ENCODE measurements at regions not wholly inside any gene's neighbourhood (a gene's known extent, or its start where the extent isn't known, plus 50 kb on each side); places are given as distances from the start of the nearest gene placed in this dataset.

GRCh38 chr2:175580652-175581051, 399.1 kb upstream of the ATP5MC3 start:
- Histone ChIP-seq H3K4ac (replicated peaks; ENCODE audit: insufficient read length, low read depth, low read length) (no peak overlapping the region), H4K20me1 (replicated peaks in 1 of 2; ENCODE audit: control insufficient read depth in 1 of 2, insufficient read depth in 2 of 2, low read length in 2 of 2) (no peaks in the 10 kb centered on the region), H4K5ac (ENCODE audit: insufficient read length, low read depth, low read length) (no peak overlapping the region), H3K4me2 (ENCODE audit: insufficient read depth in 1 of 2, low read depth in 2 of 2, low read length in 2 of 2) (no peak overlapping the region), H3K23ac (ENCODE audit: insufficient read length) (no peak overlapping the region), H3K4me3 (ENCODE audit: extremely low read depth in 1 of 4, insufficient read depth in 2 of 4, low read depth in 3 of 4, low read length in 4 of 4) (no peak overlapping the region), H3K79me1 (ENCODE audit: low read depth, low read length) (no peaks in the 10 kb centered on the region), H2BK120ac (replicated peaks; ENCODE audit: low read depth, low read length) (no peak overlapping the region), H3K56ac (replicated peaks; ENCODE audit: insufficient read length, low read depth, low read length) (no peak overlapping the region), H3K27ac (ENCODE audit: low read depth, low read length) (no peak overlapping the region), H3K79me2 (ENCODE audit: control insufficient read depth in 1 of 2, insufficient read depth in 2 of 2, low read length in 2 of 2) (no peaks in the 10 kb centered on the region), H3K27me3 (replicated peaks in 1 of 4; ENCODE audit: control insufficient read depth in 3 of 4, extremely low read depth in 1 of 4, insufficient read depth in 3 of 4, low read length in 3 of 4) (no peaks in the 10 kb centered on the region), H3K14ac (ENCODE audit: insufficient read length) (no peak overlapping the region), H2BK5ac (ENCODE audit: low read depth, low read length) (no peak overlapping the region), H3K9ac (replicated peaks in 1 of 4; ENCODE audit: extremely low read depth in 1 of 4, low read depth in 3 of 4, low read length in 3 of 4) (no peak overlapping the region), H3K18ac (ENCODE audit: extremely low read depth, low read length) (no peak overlapping the region), H2BK15ac (ENCODE audit: low read length) (no peak overlapping the region), H2BK20ac (ENCODE audit: low read length) (no peak overlapping the region), H2BK12ac (ENCODE audit: low read depth, low read length) (no peak overlapping the region), H4K8ac (ENCODE audit: extremely low read depth, insufficient read depth, low read length) (no peak overlapping the region), H3K4me1 (replicated peaks in 1 of 4; ENCODE audit: control insufficient read depth in 3 of 4, insufficient read depth in 4 of 4, low read length in 3 of 4) (no peaks in the 10 kb centered on the region), H3K23me2 (ENCODE audit: low read depth, low read length) (no peaks in the 10 kb centered on the region), H2AFZ (ENCODE audit: low read length) (0 out of 2 replicates have a peak overlapping the region, but pooled peaks have one; percentile 40), H3K36me3 (ENCODE audit: control insufficient read depth in 2 of 4, insufficient read depth in 4 of 4, low read length in 3 of 4) (no peaks in the 10 kb centered on the region), H2AK5ac (ENCODE audit: low read depth, low read length) (no peak overlapping the region), H3K9me3 (ENCODE audit: insufficient read depth in 2 of 2, low read depth in 1 of 2, low read length in 1 of 2) (no peaks in the 10 kb centered on the region), H4K91ac (replicated peaks; ENCODE audit: insufficient read length, low read length) (no peak overlapping the region)
- TF ChIP-seq KDM1A (IDR thresholded peaks at IDR 0.05; ENCODE audit: borderline replicate concordance, low read length) (no peak), RFX5 (IDR thresholded peaks at IDR 0.05; ENCODE audit: borderline replicate concordance, low read depth, low read length) (no peak), POLR2AphosphoS5 (IDR thresholded peaks at IDR 0.05; ENCODE audit: low read depth, low read length) (no peak), PHF8 (conservative IDR thresholded peaks at IDR 0.05; ENCODE audit: low read depth, low read length) (no peak), FOSL1 (IDR thresholded peaks at IDR 0.05; ENCODE audit: insufficient read depth, low read depth, low read length) (no peak), TEAD4 (IDR thresholded peaks at IDR 0.05; ENCODE audit: low read depth, low read length) (no peak)
- ChIA-PET POLR2A (ENCODE audit: partially characterized antibody) (no interaction called here), CTCF (ENCODE audit: partially characterized antibody) (interaction anchor here (0.7 to 1.2 kb wide), 2 partner anchors 14 to 101 kb away, joined by 3 read pairs; no protein-coding TSS in a partner anchor)
- FAIRE-seq (no peak), DNase-seq (ENCODE audit: low read depth in 1 of 2, low spot score in 2 of 2) (no peak)
- WGBS, 2 experiments (ENCODE audit: extremely low coverage in 1 of 2, insufficient coverage in 1 of 2, insufficient read length in 1 of 2, insufficient replicate concordance in 2 of 2, low coverage in 1 of 2, low lambda C conversion rate in 2 of 2, missing lambda C conversion rate in 1 of 2): 89% methylated on average over 1 of the region's 1 CpG; no CpG with 5 or more reads in 1 of the 2 experiments

Measured in H1 (cell line).